Prostate gland (tissue), 2 donors: ENCODE measurements at regions not wholly inside any gene's neighbourhood (a gene's known extent, or its start where the extent isn't known, plus 50 kb on each side); places are given as distances from the start of the nearest gene placed in this dataset.

Source experiments
- POLR2AphosphoS5 ChIP-seq: sonication (generic); formaldehyde crosslinking; IDR thresholded peaks from one replicate; pipeline ENCODE4 v1.6.1; 2017; ENCODE audit warnings: antibody characterized with exemption
- TF ChIP-seq, protein P1 (sequence below), 4 experiments: fragments of 200-600 bp in 2 of 4; fragments of 450-650 bp in 2 of 4; sonication (generic) in 2 of 4; IDR thresholded peaks; 1 replicate in 3 of 4; 2 replicates in 1 of 4; pipeline ENCODE4 v1.5.1; 2016 to 2019; ENCODE audit warnings: antibody characterized with exemption in 4 of 4, mild to moderate bottlenecking in 2 of 4, moderate library complexity in 2 of 4

- TF ChIP-seq, protein P1, sequence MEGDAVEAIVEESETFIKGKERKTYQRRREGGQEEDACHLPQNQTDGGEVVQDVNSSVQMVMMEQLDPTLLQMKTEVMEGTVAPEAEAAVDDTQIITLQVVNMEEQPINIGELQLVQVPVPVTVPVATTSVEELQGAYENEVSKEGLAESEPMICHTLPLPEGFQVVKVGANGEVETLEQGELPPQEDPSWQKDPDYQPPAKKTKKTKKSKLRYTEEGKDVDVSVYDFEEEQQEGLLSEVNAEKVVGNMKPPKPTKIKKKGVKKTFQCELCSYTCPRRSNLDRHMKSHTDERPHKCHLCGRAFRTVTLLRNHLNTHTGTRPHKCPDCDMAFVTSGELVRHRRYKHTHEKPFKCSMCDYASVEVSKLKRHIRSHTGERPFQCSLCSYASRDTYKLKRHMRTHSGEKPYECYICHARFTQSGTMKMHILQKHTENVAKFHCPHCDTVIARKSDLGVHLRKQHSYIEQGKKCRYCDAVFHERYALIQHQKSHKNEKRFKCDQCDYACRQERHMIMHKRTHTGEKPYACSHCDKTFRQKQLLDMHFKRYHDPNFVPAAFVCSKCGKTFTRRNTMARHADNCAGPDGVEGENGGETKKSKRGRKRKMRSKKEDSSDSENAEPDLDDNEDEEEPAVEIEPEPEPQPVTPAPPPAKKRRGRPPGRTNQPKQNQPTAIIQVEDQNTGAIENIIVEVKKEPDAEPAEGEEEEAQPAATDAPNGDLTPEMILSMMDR (IDR thresholded peaks at IDR 0.05), result no peak
- no peak for TF ChIP-seq POLR2AphosphoS5
Measured at GRCh38 chr1:219350172-219350931, 176.7 kb downstream of the LYPLAL1 start.
